SK-N-SH treated with all-trans-retinoic acid at 6 μM for 48 hours (cell line): ENCODE measurements at regions not wholly inside any gene's neighbourhood (a gene's known extent, or its start where the extent isn't known, plus 50 kb on each side); places are given as distances from the start of the nearest gene placed in this dataset.
"Not testable (repeated sequence)": the region's sequence is repeated elsewhere in the genome, so short reads cannot be mapped to it uniquely, and the experiment has no call there.

ENCODE experiments used
- ATAC-seq: fragments of 200-7000 bp; cut with Tn5 transposase; 3 replicates; pipeline ENCODE4 v1.9.1; 2020; ENCODE audit warnings: mild to moderate bottlenecking, moderate library complexity
- ARNTL ChIP-seq: fragments of 450-650 bp; formaldehyde crosslinking; IDR thresholded peaks from 2 replicates; pipeline ENCODE4 v1.5.0; 2020; ENCODE audit warnings: low read depth, mild to moderate bottlenecking, moderate library complexity, borderline replicate concordance
- BACH2 ChIP-seq: fragments of 250-450 bp; sonication (Bioruptor Pico); IDR thresholded peaks from 2 replicates; pipeline ENCODE4 v1.9.0; 2021; ENCODE audit warnings: mild to moderate bottlenecking, borderline replicate concordance
- CSDC2 ChIP-seq: fragments of 250-450 bp; sonication (Bioruptor Pico); IDR thresholded peaks from 2 replicates; pipeline ENCODE4 v1.5.0; 2020; ENCODE audit warnings: mild to moderate bottlenecking, moderate library complexity
- ESRRG ChIP-seq: fragments of 250-450 bp; sonication (Bioruptor Pico); IDR thresholded peaks from 2 replicates; pipeline ENCODE4 v1.6.1; 2021; ENCODE audit warnings: mild to moderate bottlenecking
- GLIS3 ChIP-seq: fragments of 250-450 bp; sonication (Bioruptor Pico); IDR thresholded peaks from 2 replicates; pipeline ENCODE4 v1.5.0; 2020; ENCODE audit warnings: mild to moderate bottlenecking, moderate library complexity
- ISL1 ChIP-seq: fragments of 250-450 bp; sonication (Bioruptor Pico); IDR thresholded peaks from 2 replicates; pipeline ENCODE4 v2.1.2; 2022; ENCODE audit warnings: mild to moderate bottlenecking, moderate library complexity
- OSR1 ChIP-seq: fragments of 250-450 bp; sonication (Bioruptor Pico); IDR thresholded peaks from 2 replicates; pipeline ENCODE4 v1.8.0; 2022; ENCODE audit warnings: moderate library complexity, mild to moderate bottlenecking, inconsistent platforms
- PPARA ChIP-seq: fragments of 250-450 bp; sonication (Bioruptor Pico); IDR thresholded peaks from 2 replicates; pipeline ENCODE4 v1.5.0; 2020; ENCODE audit warnings: mild to moderate bottlenecking, borderline replicate concordance
- RARB ChIP-seq: fragments of 250-450 bp; sonication (Bioruptor Pico); IDR thresholded peaks from 2 replicates; pipeline ENCODE4 v1.8.0; 2021; ENCODE audit warnings: mild to moderate bottlenecking, moderate library complexity
- SNAI2 ChIP-seq: fragments of 250-450 bp; sonication (Bioruptor Pico); IDR thresholded peaks from 2 replicates; pipeline ENCODE4 v1.5.0; 2020; ENCODE audit warnings: mild to moderate bottlenecking, moderate library complexity
- TCF4 ChIP-seq: fragments of 250-450 bp; sonication (Bioruptor Pico); IDR thresholded peaks from 2 replicates; pipeline ENCODE4 v1.8.0; 2021; ENCODE audit warnings: mild to moderate bottlenecking, moderate library complexity, borderline replicate concordance
- ZC3H10 ChIP-seq: fragments of 250-450 bp; sonication (Bioruptor Pico); IDR thresholded peaks from 2 replicates; pipeline ENCODE4 v1.5.1; 2021; ENCODE audit warnings: mild to moderate bottlenecking, moderate library complexity
- ZFP3 ChIP-seq: fragments of 250-450 bp; sonication (Bioruptor Pico); IDR thresholded peaks from 2 replicates; pipeline ENCODE4 v1.5.0; 2020; ENCODE audit warnings: mild to moderate bottlenecking, moderate library complexity
- ZFP30 ChIP-seq: fragments of 450-650 bp; formaldehyde crosslinking; IDR thresholded peaks from 2 replicates; pipeline ENCODE4 v1.5.0; 2022; ENCODE audit warnings: mild to moderate bottlenecking, moderate library complexity
- ZNF565 ChIP-seq: fragments of 450-650 bp; formaldehyde crosslinking; conservative IDR thresholded peaks from 2 replicates; pipeline ENCODE4 v1.5.0; 2020; ENCODE audit warnings: low read depth, mild to moderate bottlenecking, moderate library complexity
- ZNF70 ChIP-seq: fragments of 450-650 bp; formaldehyde crosslinking; IDR thresholded peaks from 2 replicates; pipeline ENCODE4 v1.5.0; 2020; ENCODE audit warnings: mild to moderate bottlenecking, moderate library complexity
- ZNF8 ChIP-seq: fragments of 450-650 bp; formaldehyde crosslinking; IDR thresholded peaks from 2 replicates; pipeline ENCODE4 v1.5.0; 2020; ENCODE audit warnings: mild to moderate bottlenecking, moderate library complexity
- TF ChIP-seq, protein P1 (sequence below): fragments of 250-450 bp; sonication (Bioruptor Pico); IDR thresholded peaks from 2 replicates; pipeline ENCODE4 v1.8.0; 2020; ENCODE audit warnings: mild to moderate bottlenecking, moderate library complexity, borderline replicate concordance
- TF ChIP-seq, protein P2 (sequence below): fragments of 250-450 bp; sonication (Bioruptor Pico); IDR thresholded peaks from 2 replicates; pipeline ENCODE4 v1.8.0; 2021; ENCODE audit warnings: low read depth, mild to moderate bottlenecking, moderate library complexity, borderline replicate concordance
- TF ChIP-seq, protein P3 (sequence below): fragments of 250-450 bp; sonication (Bioruptor Pico); IDR thresholded peaks from 2 replicates; pipeline ENCODE4 v1.5.1; 2021; ENCODE audit warnings: mild to moderate bottlenecking, moderate library complexity

DNA sequence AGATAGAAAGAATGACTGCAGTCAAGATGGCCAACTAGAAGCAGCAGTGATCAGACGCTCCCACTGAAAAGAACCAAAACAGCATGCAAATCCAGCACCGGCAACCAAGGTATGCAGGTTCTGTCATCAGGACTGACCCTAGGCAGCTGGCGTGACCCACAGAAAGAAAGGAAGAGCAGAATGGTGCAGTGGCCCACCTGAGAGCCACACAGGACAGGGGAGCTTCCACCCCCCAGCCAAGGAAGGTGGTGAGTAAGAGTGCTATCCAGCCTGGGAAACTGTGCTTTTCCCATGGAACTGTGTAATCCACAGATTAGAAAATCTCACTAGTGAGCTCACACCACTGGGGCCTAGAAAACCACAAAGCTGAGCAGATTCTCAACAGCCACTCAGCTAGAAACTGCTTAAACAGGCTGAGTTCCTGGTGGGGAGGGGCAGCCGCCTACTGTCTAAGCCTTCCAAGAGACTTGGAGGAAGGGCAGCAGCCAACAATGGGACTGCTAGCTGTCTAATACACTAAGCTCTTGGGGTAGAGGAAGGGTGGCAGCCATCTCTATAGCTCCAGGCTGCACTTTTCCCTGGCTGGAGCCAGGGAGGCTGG lies 127.9 kb downstream of the EVA1A start:
- no peak for ATAC-seq

DNA sequence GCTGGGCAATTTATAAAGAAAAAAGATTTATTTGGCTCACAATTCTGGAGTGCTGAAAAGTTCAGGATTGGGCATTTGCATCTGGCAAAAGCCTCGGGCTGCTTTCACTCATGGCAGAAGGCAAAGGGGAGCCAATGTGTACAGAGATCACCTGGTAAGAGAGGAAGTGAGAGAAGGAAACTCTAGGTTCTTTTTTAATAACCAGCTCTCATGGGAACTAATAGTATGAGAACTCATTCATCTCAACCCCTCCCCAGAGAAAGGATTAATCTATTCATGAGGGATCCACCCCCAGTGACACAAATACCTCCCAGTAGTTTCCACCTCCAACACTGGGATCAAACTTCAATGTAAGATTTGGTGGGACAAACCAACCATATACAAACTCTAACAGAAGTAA lies 129.0 kb downstream of the EVA1A start:
- TF ChIP-seq RARB (CRISPR knock-in tag) (no peak), ZC3H10 (CRISPR knock-in tag) (no peak), ZNF8 (CRISPR knock-in tag) (no peak), GLIS3 (CRISPR knock-in tag) (no peak), PPARA (CRISPR knock-in tag) (no peak), ZFP3 (CRISPR knock-in tag) (no peak), ZNF565 (no peak), TCF4 (CRISPR knock-in tag) (no peak), CSDC2 (CRISPR knock-in tag) (no peak)
- no peak for ATAC-seq

More for the DNA sequence above, 127.9 kb downstream of the EVA1A start:
- no peak for TF ChIP-seq GLIS3 (CRISPR knock-in tag)
- no peak for TF ChIP-seq ESRRG (CRISPR knock-in tag)
- no peak for TF ChIP-seq BACH2 (CRISPR knock-in tag)
- no peak for TF ChIP-seq RARB (CRISPR knock-in tag)
- no peak for TF ChIP-seq CSDC2 (CRISPR knock-in tag)
- TF ChIP-seq ISL1: no peak
- TF ChIP-seq, protein P1, sequence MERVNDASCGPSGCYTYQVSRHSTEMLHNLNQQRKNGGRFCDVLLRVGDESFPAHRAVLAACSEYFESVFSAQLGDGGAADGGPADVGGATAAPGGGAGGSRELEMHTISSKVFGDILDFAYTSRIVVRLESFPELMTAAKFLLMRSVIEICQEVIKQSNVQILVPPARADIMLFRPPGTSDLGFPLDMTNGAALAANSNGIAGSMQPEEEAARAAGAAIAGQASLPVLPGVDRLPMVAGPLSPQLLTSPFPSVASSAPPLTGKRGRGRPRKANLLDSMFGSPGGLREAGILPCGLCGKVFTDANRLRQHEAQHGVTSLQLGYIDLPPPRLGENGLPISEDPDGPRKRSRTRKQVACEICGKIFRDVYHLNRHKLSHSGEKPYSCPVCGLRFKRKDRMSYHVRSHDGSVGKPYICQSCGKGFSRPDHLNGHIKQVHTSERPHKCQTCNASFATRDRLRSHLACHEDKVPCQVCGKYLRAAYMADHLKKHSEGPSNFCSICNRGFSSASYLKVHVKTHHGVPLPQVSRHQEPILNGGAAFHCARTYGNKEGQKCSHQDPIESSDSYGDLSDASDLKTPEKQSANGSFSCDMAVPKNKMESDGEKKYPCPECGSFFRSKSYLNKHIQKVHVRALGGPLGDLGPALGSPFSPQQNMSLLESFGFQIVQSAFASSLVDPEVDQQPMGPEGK: no peak
- no peak for TF ChIP-seq ZNF565

DNA sequence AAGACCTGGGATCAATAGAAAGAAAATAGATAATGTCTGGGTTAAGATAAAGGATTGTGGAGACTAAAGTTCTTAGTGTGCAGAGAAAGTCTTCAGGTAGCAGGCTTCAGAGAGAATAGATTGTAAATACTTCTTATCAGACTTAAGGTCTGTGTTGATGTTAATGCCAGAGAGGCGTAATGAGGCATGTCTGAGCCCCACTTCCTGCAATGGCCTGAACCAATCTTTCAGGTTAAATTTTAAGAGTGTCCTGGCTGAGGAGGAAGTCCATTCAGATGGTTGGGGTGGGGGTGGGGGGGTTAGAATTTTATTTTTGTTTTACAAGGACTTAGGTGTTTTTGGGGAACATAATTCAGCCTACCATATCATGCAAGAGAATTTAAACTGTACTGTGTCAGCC lies 129.5 kb downstream of the EVA1A start:
- ATAC-seq: no peak

DNA sequence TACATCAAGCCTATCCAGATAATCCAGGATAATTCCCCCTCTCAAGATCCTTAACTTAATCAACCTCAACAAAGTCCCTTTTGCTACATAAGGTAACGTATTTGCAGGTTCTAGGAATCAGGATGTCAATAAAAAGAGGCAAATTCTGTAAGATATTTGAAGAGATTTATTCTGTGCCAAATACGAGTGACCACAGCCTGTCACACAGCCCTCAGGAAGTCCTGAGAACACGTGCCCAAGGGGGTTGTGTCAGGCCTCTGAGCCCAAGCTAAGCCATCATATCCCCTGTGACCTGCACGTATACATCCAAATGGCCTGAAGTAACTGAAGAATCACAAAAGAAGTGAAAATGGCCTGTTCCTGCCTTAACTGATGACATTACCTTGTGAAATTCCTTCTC lies 130.3 kb downstream of the EVA1A start:
- not testable (repeated sequence) for ATAC-seq

More for the DNA sequence above, 129.5 kb downstream of the EVA1A start:
- no peak for TF ChIP-seq ARNTL (CRISPR knock-in tag)
- TF ChIP-seq ZNF70 (CRISPR knock-in tag): no peak
- TF ChIP-seq ESRRG (CRISPR knock-in tag): no peak
- no peak for TF ChIP-seq OSR1 (CRISPR knock-in tag)
- TF ChIP-seq GLIS3 (CRISPR knock-in tag): no peak
- no peak for TF ChIP-seq ZFP30 (CRISPR knock-in tag)
- TF ChIP-seq ZFP3 (CRISPR knock-in tag): no peak
- TF ChIP-seq, protein P2, sequence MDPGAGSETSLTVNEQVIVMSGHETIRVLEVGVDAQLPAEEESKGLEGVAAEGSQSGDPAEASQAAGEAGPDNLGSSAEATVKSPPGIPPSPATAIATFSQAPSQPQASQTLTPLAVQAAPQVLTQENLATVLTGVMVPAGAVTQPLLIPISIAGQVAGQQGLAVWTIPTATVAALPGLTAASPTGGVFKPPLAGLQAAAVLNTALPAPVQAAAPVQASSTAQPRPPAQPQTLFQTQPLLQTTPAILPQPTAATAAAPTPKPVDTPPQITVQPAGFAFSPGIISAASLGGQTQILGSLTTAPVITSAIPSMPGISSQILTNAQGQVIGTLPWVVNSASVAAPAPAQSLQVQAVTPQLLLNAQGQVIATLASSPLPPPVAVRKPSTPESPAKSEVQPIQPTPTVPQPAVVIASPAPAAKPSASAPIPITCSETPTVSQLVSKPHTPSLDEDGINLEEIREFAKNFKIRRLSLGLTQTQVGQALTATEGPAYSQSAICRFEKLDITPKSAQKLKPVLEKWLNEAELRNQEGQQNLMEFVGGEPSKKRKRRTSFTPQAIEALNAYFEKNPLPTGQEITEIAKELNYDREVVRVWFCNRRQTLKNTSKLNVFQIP (CRISPR knock-in tag): no peak
- TF ChIP-seq, protein P3, sequence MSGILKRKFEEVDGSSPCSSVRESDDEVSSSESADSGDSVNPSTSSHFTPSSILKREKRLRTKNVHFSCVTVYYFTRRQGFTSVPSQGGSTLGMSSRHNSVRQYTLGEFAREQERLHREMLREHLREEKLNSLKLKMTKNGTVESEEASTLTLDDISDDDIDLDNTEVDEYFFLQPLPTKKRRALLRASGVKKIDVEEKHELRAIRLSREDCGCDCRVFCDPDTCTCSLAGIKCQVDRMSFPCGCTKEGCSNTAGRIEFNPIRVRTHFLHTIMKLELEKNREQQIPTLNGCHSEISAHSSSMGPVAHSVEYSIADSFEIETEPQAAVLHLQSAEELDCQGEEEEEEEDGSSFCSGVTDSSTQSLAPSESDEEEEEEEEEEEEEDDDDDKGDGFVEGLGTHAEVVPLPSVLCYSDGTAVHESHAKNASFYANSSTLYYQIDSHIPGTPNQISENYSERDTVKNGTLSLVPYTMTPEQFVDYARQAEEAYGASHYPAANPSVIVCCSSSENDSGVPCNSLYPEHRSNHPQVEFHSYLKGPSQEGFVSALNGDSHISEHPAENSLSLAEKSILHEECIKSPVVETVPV (CRISPR knock-in tag): no peak
- TF ChIP-seq SNAI2: no peak
- TF ChIP-seq PPARA (CRISPR knock-in tag): no peak
- no peak for TF ChIP-seq ZNF565
- TF ChIP-seq, all 23 proteins: peak for 0

DNA sequence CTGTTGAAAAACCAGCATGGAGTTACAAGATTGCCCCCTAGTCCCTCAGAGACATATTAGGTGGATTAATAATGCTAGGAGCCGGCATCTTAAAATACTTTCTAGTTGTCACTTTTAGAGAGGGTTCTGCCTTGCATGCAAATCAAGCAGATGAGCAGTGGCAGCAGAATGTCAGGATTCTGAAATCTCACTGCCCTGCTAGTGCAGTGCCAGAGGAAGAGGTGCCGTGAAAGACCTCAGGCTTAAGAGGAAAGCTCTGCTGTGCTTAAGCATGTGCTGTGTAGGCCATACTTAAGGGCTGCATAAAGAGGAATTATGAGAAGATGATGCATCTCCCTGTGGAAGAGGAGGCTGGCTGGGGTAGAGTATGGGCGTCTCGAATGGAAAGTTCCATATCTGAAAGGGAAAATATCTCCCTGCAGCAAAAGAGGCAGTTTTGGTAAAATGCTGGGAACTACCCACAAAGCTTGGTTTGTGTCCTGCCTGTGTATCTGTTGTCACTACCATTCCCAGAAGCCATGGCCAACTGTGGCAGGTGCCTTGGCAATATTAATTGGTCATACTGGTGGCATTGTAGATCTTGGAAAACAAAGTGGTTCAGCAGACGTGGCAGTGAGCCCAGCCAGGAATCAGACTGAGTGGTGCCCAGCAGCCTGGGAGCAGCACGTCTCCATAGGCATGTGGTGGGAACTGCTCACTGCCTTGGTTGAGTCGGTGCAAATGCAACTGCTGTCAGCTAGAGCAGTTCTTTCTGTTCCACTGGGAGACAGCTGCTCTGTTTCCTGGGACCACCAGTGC lies 131.9 kb downstream of the EVA1A start:
- no peak for ATAC-seq

More for the DNA sequence above, 131.9 kb downstream of the EVA1A start:
- TF ChIP-seq ZNF70 (CRISPR knock-in tag): no peak
- TF ChIP-seq, protein P2 (CRISPR knock-in tag): no peak
- no peak for TF ChIP-seq ISL1
- TF ChIP-seq OSR1 (CRISPR knock-in tag): no peak
- TF ChIP-seq ZFP30 (CRISPR knock-in tag): no peak
- TF ChIP-seq, protein P1: no peak
